ENCODE measurements at regions not wholly inside any gene's neighbourhood (a gene's known extent, or its start where the extent isn't known, plus 50 kb on each side); places are given as distances from the start of the nearest gene placed in this dataset.
"Not testable (repeated sequence)": the region's sequence is repeated elsewhere in the genome, so short reads cannot be mapped to it uniquely, and the experiment has no call there.

GRCh38 chr15:77889009-77889806 is 188.3 kb downstream of the TBC1D2B start:
- no peak overlapping the region for H3K4me3 ChIP-seq (ENCODE audit: low read depth, low read length)
- DNase-seq (ENCODE audit: low read depth): no peak

GRCh38 chr15:77887563-77888429 is 189.7 kb downstream of the TBC1D2B start:
- not testable (repeated sequence) for H3K4me3 ChIP-seq (ENCODE audit: low read depth, low read length); DNase-seq (ENCODE audit: low read depth)

More at GRCh38 chr15:77889009-77889806, 188.3 kb downstream of the TBC1D2B start:
- TF ChIP-seq CTCF (IDR thresholded peaks at IDR 0.05; ENCODE audit: insufficient read depth, low read length): no peak

GRCh38 chr15:77886805-77887448 is 190.6 kb downstream of the TBC1D2B start:
- TF ChIP-seq CTCF (IDR thresholded peaks at IDR 0.05; ENCODE audit: insufficient read depth, low read length): no peak

GRCh38 chr15:77885877-77886500 is 191.5 kb downstream of the TBC1D2B start:
- not testable (repeated sequence) for H3K4me3 ChIP-seq (ENCODE audit: low read depth, low read length); DNase-seq (ENCODE audit: low read depth)

More at GRCh38 chr15:77886805-77887448, 190.6 kb downstream of the TBC1D2B start:
- no peak for DNase-seq (ENCODE audit: low read depth)
- no peak overlapping the region for H3K4me3 ChIP-seq (ENCODE audit: low read depth, low read length)

GRCh38 chr15:77883012-77883411 is 194.5 kb downstream of the TBC1D2B start:
- not testable (repeated sequence) for H3K4me3 ChIP-seq (ENCODE audit: low read depth, low read length); DNase-seq (ENCODE audit: low read depth)

GRCh38 chr15:77881950-77882349 is 195.6 kb downstream of the TBC1D2B start:
- no peak for DNase-seq (ENCODE audit: low read depth)
- TF ChIP-seq CTCF (IDR thresholded peaks at IDR 0.05; ENCODE audit: insufficient read depth, low read length): no peak
- H3K4me3 ChIP-seq (ENCODE audit: low read depth, low read length): no peak overlapping the region

GRCh38 chr15:77881535-77881934 is 196.0 kb downstream of the TBC1D2B start:
- not testable (repeated sequence) for DNase-seq (ENCODE audit: low read depth); H3K4me3 ChIP-seq (ENCODE audit: low read depth, low read length)

- not testable (repeated sequence) for DNase-seq (ENCODE audit: low read depth)
Measured at GRCh38 chr15:77879466-77879865, 198.0 kb downstream of the TBC1D2B start.

More at GRCh38 chr15:77879466-77879865, 198.0 kb downstream of the TBC1D2B start:
- not testable (repeated sequence) for H3K4me3 ChIP-seq (ENCODE audit: low read depth, low read length)
